ENCODE measurements at regions not wholly inside any gene's neighbourhood (a gene's known extent, or its start where the extent isn't known, plus 50 kb on each side); places are given as distances from the start of the nearest gene placed in this dataset.

DNA sequence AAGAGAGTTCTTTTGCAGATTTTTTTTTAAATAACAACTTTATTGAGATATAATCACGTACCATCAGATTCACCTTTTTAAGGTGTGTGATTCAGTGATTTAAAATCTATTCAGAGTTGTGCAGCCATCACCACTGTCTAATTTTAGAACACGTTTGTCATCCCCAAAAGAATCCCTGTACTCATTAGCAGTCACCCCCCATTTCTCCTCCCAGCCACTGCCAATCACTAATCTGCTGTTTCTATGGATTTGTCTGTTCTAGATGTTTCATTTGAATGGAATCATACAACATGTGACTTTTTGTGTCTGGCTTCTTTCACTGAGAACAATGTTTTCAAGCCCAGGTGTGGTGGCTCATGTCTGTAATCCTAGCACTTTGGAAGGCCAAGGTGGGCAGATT lies 55.4 kb upstream of the RAPH1 start:
- no peak overlapping the region for H3K27ac ChIP-seq (ENCODE audit: low read depth, low read length)
- no peaks in the 10 kb centered on the region for H3K36me3 ChIP-seq (ENCODE audit: low read length)
- H2AFZ ChIP-seq (ENCODE audit: low read depth, low read length, severe bottlenecking): no peak overlapping the region
- H3F3A ChIP-seq (ENCODE audit: insufficient read depth): no peaks in the 10 kb centered on the region
- TF ChIP-seq, protein P1, sequence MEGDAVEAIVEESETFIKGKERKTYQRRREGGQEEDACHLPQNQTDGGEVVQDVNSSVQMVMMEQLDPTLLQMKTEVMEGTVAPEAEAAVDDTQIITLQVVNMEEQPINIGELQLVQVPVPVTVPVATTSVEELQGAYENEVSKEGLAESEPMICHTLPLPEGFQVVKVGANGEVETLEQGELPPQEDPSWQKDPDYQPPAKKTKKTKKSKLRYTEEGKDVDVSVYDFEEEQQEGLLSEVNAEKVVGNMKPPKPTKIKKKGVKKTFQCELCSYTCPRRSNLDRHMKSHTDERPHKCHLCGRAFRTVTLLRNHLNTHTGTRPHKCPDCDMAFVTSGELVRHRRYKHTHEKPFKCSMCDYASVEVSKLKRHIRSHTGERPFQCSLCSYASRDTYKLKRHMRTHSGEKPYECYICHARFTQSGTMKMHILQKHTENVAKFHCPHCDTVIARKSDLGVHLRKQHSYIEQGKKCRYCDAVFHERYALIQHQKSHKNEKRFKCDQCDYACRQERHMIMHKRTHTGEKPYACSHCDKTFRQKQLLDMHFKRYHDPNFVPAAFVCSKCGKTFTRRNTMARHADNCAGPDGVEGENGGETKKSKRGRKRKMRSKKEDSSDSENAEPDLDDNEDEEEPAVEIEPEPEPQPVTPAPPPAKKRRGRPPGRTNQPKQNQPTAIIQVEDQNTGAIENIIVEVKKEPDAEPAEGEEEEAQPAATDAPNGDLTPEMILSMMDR (IDR thresholded peaks at IDR 0.05; ENCODE audit: insufficient read depth, low read length, poor library complexity, severe bottlenecking): no peak
- TF ChIP-seq EZH2phosphoT487 (conservative IDR thresholded peaks at IDR 0.05; ENCODE audit: low read length): no peak
- H3K9me2 ChIP-seq (replicated peaks; ENCODE audit: insufficient read depth, low read length): no peaks in the 10 kb centered on the region
- H3K79me2 ChIP-seq (ENCODE audit: insufficient read depth, low read length): no peaks in the 10 kb centered on the region
- H3K9me3 ChIP-seq (ENCODE audit: insufficient read depth, low read length): no peaks in the 10 kb centered on the region
- H3K4me3 ChIP-seq (ENCODE audit: insufficient read depth, low read length, poor library complexity, severe bottlenecking): no peak overlapping the region
- no peak overlapping the region for H3K4me2 ChIP-seq (ENCODE audit: low read depth, low read length, poor library complexity, severe bottlenecking)
- H3K27me3 ChIP-seq (ENCODE audit: low read length): no peaks in the 10 kb centered on the region
- H3K9ac ChIP-seq (ENCODE audit: low read length): no peak overlapping the region
- H4K20me1 ChIP-seq (ENCODE audit: low read depth, low read length): no peaks in the 10 kb centered on the region

DNA sequence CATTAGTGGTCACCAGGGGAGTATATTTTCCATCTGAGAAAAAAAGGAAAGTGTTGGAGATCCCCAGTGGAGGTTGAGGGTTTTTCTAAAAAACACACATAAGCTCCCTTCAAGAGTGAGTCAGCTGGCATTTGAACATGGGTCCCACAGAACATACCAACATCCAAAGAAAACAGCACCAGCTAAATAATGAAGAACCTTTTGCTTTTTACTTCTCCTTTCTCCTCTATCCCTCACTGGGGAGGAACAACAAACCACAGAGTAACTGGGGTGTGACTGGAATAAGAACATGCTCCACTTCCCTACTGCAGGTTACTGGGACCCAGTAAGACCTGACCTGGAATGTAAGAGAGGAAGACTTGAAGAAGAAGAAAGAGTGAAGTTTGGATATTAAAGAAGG lies 56.5 kb upstream of the RAPH1 start:
- Histone ChIP-seq H3F3A (ENCODE audit: insufficient read depth) (no peaks in the 10 kb centered on the region), H3K36me3 (ENCODE audit: low read length) (no peaks in the 10 kb centered on the region), H3K4me2 (ENCODE audit: low read depth, low read length, poor library complexity, severe bottlenecking) (peak overlapping the region; percentile 4), H3K79me2 (ENCODE audit: insufficient read depth, low read length) (no peaks in the 10 kb centered on the region), H3K9me2 (replicated peaks; ENCODE audit: insufficient read depth, low read length) (no peaks in the 10 kb centered on the region), H4K20me1 (ENCODE audit: low read depth, low read length) (no peaks in the 10 kb centered on the region), H3K9me3 (ENCODE audit: insufficient read depth, low read length) (no peaks in the 10 kb centered on the region), H3K27me3 (ENCODE audit: low read length) (no peaks in the 10 kb centered on the region), H2AFZ (ENCODE audit: low read depth, low read length, severe bottlenecking) (no peak overlapping the region), H3K9ac (ENCODE audit: low read length) (no peak overlapping the region), H3K27ac (ENCODE audit: low read depth, low read length) (no peak overlapping the region), H3K4me3 (ENCODE audit: insufficient read depth, low read length, poor library complexity, severe bottlenecking) (no peak overlapping the region)
- TF ChIP-seq, protein P1 (IDR thresholded peaks at IDR 0.05; ENCODE audit: insufficient read depth, low read length, poor library complexity, severe bottlenecking): no peak
- TF ChIP-seq EZH2phosphoT487 (conservative IDR thresholded peaks at IDR 0.05; ENCODE audit: low read length): no peak

DNA sequence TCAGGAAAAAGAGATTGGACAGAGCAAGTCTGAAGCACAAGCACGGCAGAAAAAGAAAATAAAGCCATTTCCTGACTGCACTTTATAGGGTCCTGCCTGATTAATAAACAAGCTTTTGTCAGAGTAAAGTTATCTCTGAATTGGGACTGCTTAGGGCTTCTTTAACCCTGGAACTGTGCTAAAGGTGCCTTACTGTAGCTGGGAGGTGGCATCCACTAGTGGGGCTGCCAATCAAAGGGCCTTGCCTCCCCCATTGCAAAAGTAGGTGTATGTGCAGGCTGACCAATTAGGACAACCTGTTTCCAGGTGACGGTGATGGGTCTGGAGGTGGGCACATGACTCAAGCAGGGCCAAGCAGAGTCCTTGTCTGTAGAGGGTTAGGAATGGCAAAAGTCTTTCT lies 57.4 kb upstream of the RAPH1 start:
- Histone ChIP-seq H3K9ac (ENCODE audit: low read length) (no peak overlapping the region), H3K4me2 (ENCODE audit: low read depth, low read length, poor library complexity, severe bottlenecking) (no peak overlapping the region), H4K20me1 (ENCODE audit: low read depth, low read length) (no peaks in the 10 kb centered on the region), H3K27ac (ENCODE audit: low read depth, low read length) (no peak overlapping the region), H3K36me3 (ENCODE audit: low read length) (no peaks in the 10 kb centered on the region), H2AFZ (ENCODE audit: low read depth, low read length, severe bottlenecking) (no peak overlapping the region), H3F3A (ENCODE audit: insufficient read depth) (no peaks in the 10 kb centered on the region), H3K79me2 (ENCODE audit: insufficient read depth, low read length) (no peaks in the 10 kb centered on the region), H3K9me2 (replicated peaks; ENCODE audit: insufficient read depth, low read length) (no peaks in the 10 kb centered on the region), H3K9me3 (ENCODE audit: insufficient read depth, low read length) (no peaks in the 10 kb centered on the region), H3K4me3 (ENCODE audit: insufficient read depth, low read length, poor library complexity, severe bottlenecking) (no peak overlapping the region), H3K27me3 (ENCODE audit: low read length) (no peaks in the 10 kb centered on the region)
- TF ChIP-seq EZH2phosphoT487 (conservative IDR thresholded peaks at IDR 0.05; ENCODE audit: low read length): no peak

DNA sequence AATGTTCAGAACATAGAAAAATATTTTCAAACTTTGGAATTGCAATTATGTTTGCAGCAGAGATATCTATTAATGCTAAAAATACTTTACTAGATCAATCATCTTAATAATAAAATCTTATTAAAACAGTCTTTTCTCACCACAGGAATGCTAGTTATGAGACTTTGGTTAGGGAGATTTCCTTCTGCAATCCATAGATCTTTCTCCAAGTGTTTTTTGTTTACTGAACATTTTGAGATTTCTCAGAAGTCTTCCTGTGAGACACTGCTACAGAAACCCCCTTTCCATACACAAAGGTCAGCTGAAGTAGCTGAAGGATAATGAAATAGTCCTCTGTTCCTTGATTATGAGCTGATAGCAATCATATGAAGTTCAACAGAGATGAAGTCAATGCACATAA lies 59.4 kb upstream of the RAPH1 start:
- H3K4me3 ChIP-seq (ENCODE audit: insufficient read depth, low read length, poor library complexity, severe bottlenecking): no peak overlapping the region
- H3K27ac ChIP-seq (ENCODE audit: low read depth, low read length): no peak overlapping the region
- no peak overlapping the region for H2AFZ ChIP-seq (ENCODE audit: low read depth, low read length, severe bottlenecking)
- no peaks in the 10 kb centered on the region for H3K79me2 ChIP-seq (ENCODE audit: insufficient read depth, low read length)
- H4K20me1 ChIP-seq (ENCODE audit: low read depth, low read length): no peaks in the 10 kb centered on the region
- H3K9ac ChIP-seq (ENCODE audit: low read length): no peak overlapping the region
- TF ChIP-seq EZH2phosphoT487 (conservative IDR thresholded peaks at IDR 0.05; ENCODE audit: low read length): no peak
- TF ChIP-seq, protein P1 (IDR thresholded peaks at IDR 0.05; ENCODE audit: insufficient read depth, low read length, poor library complexity, severe bottlenecking): no peak
- no peaks in the 10 kb centered on the region for H3K9me3 ChIP-seq (ENCODE audit: insufficient read depth, low read length)
- H3K27me3 ChIP-seq (ENCODE audit: low read length): no peaks in the 10 kb centered on the region
- peaks cover 7% of the 10 kb centered on the region; the same call in 1 of the 2 replicates for H3F3A ChIP-seq (ENCODE audit: insufficient read depth)
- no peaks in the 10 kb centered on the region for H3K36me3 ChIP-seq (ENCODE audit: low read length)
- H3K4me2 ChIP-seq (ENCODE audit: low read depth, low read length, poor library complexity, severe bottlenecking): no peak overlapping the region
- H3K9me2 ChIP-seq (replicated peaks; ENCODE audit: insufficient read depth, low read length): no peaks in the 10 kb centered on the region

Measured in SU-DHL-6 (cell line).